SHP77 treated with DMSO at 0.1 percent for 48 hours (cell line): ENCODE measurements at regions not wholly inside any gene's neighbourhood (a gene's known extent, or its start where the extent isn't known, plus 50 kb on each side); places are given as distances from the start of the nearest gene placed in this dataset.
"Not testable (repeated sequence)": the region's sequence is repeated elsewhere in the genome, so short reads cannot be mapped to it uniquely, and the experiment has no call there.

Source experiments
- DNase-seq: peaks from one replicate; lab custom pipeline; 2025; lab: John Stamatoyannopoulos, UW

GRCh38 chr2:220781622-220782241 is 790.4 kb downstream of the EPHA4 start:
- DNase-seq: no peak

- DNase-seq: no peak
Measured at GRCh38 chr2:220782609-220783113, 789.4 kb downstream of the EPHA4 start.

GRCh38 chr2:220783671-220784070 is 788.4 kb downstream of the EPHA4 start:
- DNase-seq: peak; percentile 86

GRCh38 chr2:220785178-220785577 is 786.9 kb downstream of the EPHA4 start:
- DNase-seq: peak; percentile 83

- DNase-seq: no peak
Measured at GRCh38 chr2:220786216-220786615, 785.9 kb downstream of the EPHA4 start.

- DNase-seq: no peak
Measured at GRCh38 chr2:220787251-220787650, 784.9 kb downstream of the EPHA4 start.

GRCh38 chr2:220789961-220790360 is 782.1 kb downstream of the EPHA4 start:
- DNase-seq: no peak

GRCh38 chr2:220795705-220796104 is 776.4 kb downstream of the EPHA4 start:
- DNase-seq: no peak

GRCh38 chr2:220811115-220811514 is 761.0 kb downstream of the EPHA4 start:
- DNase-seq: no peak

GRCh38 chr2:220811952-220812570 is 760.0 kb downstream of the EPHA4 start:
- no peak for DNase-seq

GRCh38 chr2:220814441-220814840 is 757.7 kb downstream of the EPHA4 start:
- DNase-seq: no peak

GRCh38 chr2:220815698-220816097 is 756.4 kb downstream of the EPHA4 start:
- no peak for DNase-seq

- DNase-seq: no peak
Measured at GRCh38 chr2:220821683-220822082, 750.4 kb downstream of the EPHA4 start.

GRCh38 chr2:220823590-220823989 is 748.5 kb downstream of the EPHA4 start:
- DNase-seq: not testable (repeated sequence)

- DNase-seq: no peak
Measured at GRCh38 chr2:220833446-220833845, 738.7 kb downstream of the EPHA4 start.

GRCh38 chr2:220835583-220835982 is 736.5 kb downstream of the EPHA4 start:
- DNase-seq: no peak

GRCh38 chr2:220837226-220837625 is 734.9 kb downstream of the EPHA4 start:
- DNase-seq: no peak

GRCh38 chr2:220842901-220843665 is 729.0 kb downstream of the EPHA4 start:
- no peak for DNase-seq

GRCh38 chr2:220845766-220846273 is 726.3 kb downstream of the EPHA4 start:
- DNase-seq: no peak

GRCh38 chr2:220847006-220847405 is 725.1 kb downstream of the EPHA4 start:
- DNase-seq: no peak

GRCh38 chr2:220847589-220847988 is 724.5 kb downstream of the EPHA4 start:
- peak; percentile 38 for DNase-seq

GRCh38 chr2:220849433-220849832 is 722.7 kb downstream of the EPHA4 start:
- DNase-seq: no peak

GRCh38 chr2:220850116-220850515 is 722.0 kb downstream of the EPHA4 start:
- no peak for DNase-seq
